IgD-negative memory B cell (primary cell): ENCODE measurements at regions not wholly inside any gene's neighbourhood (a gene's known extent, or its start where the extent isn't known, plus 50 kb on each side); places are given as distances from the start of the nearest gene placed in this dataset.
"Not testable (repeated sequence)": the region's sequence is repeated elsewhere in the genome, so short reads cannot be mapped to it uniquely, and the experiment has no call there.

Source experiments
- H3K27ac Mint-ChIP-seq, 3 donors: one replicate each; pipeline ENCODE4 v1.8.0; 2020 to 2022; ENCODE audit warnings: mild to moderate bottlenecking in 3 of 3, mixed read lengths in 3 of 3, moderate library complexity in 1 of 3
- H3K27me3 Mint-ChIP-seq: one replicate; pipeline ENCODE4 v1.8.0; 2021; ENCODE audit warnings: mixed read lengths
- H3K36me3 Mint-ChIP-seq: one replicate; pipeline ENCODE4 v1.8.0; 2020; ENCODE audit warnings: mild to moderate bottlenecking, mixed read lengths
- H3K4me1 Mint-ChIP-seq, 3 donors: one replicate each; pipeline ENCODE4 v1.8.0; 2020 to 2022; ENCODE audit warnings: mixed read lengths in 3 of 3, mild to moderate bottlenecking in 1 of 3
- H3K4me3 Mint-ChIP-seq, 4 donors: one replicate each; pipeline ENCODE4 v1.8.0; 2020 to 2022; ENCODE audit warnings: mild to moderate bottlenecking in 4 of 4, mixed read lengths in 4 of 4, moderate library complexity in 3 of 4
- H3K9me3 Mint-ChIP-seq, 3 donors: one replicate each; pipeline ENCODE4 v1.8.0; 2020 to 2021; ENCODE audit warnings: mixed read lengths in 3 of 3, mild to moderate bottlenecking in 1 of 3

DNA sequence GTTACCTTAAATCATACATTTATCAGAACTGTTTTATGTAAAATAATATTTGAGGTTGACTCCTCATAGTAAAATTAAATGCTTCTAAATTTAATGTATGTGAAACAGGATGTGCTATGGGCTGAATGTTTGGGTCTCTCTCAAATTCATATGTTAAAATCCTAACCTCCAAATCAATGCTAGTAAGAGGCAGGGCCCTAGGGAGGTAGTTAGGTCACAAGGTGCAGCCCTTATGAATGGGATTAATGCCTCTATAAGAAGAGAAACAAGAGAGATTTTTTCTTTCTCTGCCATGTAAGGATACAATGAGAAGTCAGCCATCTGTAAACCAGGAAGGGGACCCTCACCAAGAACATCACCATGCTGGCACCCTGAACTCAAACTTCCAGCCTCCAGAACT is 67.2 kb upstream of the ETAA1 start:
- H3K36me3 Mint-ChIP-seq, result no peaks in the 10 kb centered on the region
- no peaks in the 10 kb centered on the region for H3K9me3 Mint-ChIP-seq
- no peak overlapping the region for H3K4me3 Mint-ChIP-seq
- H3K27ac Mint-ChIP-seq, result no peak overlapping the region
- H3K4me1 Mint-ChIP-seq, result no peaks in the 10 kb centered on the region
- H3K27me3 Mint-ChIP-seq, result peaks cover 3% of the 10 kb centered on the region

DNA sequence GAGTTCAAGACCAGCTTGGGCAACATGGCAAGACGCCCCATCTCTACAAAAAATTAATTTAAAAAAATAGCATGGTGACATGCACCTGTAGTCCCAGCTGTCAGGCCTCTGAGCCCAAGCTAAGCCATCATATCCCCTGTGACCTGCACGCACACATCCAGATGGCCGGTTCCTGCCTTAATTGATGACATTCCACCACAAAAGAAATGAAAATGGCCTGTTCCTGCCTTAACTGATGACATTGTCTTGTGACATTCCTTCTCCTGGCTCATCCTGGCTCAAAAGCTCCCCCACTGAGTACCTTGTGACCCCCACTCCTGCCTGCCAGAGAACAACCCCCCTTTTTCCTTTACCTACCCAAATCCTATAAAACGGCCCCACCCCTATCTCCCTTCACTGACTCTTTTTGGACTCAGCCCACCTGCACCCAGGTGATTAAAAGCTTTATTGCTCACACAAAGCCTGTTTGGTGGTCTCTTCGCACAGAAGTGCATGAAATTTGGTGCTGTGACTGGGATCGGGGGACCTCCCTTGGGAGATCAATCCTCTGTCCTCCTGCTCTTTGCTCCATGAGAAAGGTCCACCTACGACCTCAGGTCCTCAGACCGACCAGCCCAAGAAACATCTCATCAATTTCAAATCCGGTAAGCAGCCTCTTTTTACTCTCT is 65.6 kb upstream of the ETAA1 start:
- not testable (repeated sequence) for H3K36me3 Mint-ChIP-seq, H3K27me3 Mint-ChIP-seq, H3K27ac Mint-ChIP-seq, H3K4me1 Mint-ChIP-seq, H3K9me3 Mint-ChIP-seq, H3K4me3 Mint-ChIP-seq

DNA sequence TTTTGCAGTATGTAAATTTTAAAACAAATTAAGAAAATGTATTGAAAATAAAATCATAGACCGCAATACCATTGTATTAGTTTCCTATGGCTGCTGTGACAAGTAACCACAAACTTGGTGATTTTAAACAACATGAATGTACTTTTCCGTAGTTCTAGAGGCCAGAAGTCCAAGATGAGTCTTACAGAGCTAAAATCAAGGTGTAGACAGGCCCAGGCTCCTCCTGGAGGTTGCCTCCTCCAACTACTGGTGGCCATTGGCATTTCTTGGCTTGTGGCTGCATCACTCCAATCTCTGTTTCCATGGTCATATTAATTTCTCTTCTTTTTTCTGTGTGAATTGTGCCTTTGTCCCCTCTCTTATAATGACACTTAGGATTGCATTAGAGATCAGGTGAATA is 59.2 kb upstream of the ETAA1 start:
- H3K36me3 Mint-ChIP-seq, result no peaks in the 10 kb centered on the region
- peaks cover 4% of the 10 kb centered on the region for H3K27me3 Mint-ChIP-seq
- no peaks in the 10 kb centered on the region for H3K4me1 Mint-ChIP-seq
- peaks cover 0 to 2% (median 0%) of the 10 kb centered on the region in 3 donors for H3K9me3 Mint-ChIP-seq
- H3K4me3 Mint-ChIP-seq, result no peak overlapping the region
- no peak overlapping the region for H3K27ac Mint-ChIP-seq

DNA sequence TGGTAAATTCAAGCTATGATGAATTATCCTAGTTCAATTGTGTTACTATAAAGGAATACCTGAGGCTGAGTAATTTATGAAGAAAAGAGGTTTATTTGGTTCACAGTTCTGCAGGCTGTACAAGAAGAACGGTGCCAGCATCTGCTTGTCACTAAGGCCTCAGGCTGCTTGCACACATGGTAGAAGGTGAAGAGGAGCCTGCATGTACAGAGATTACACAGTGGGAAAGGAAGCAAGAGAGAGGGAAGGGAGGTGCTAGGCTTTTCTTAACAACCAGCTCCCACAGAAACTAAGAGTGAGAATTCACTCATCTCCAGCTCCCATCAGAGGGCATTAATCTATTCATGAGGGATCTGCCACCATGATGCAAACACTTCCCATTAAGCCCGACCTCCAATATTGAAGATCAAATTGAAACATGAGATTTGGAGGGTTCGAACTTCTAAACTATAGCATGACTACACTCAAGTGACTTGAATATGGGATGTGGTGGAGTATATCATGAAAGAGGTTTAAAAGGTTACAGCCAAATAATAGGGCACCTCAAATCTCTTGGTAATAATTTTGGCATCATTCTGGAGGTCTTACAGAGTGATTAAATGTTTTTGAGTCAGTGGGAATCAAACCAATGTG is 58.4 kb upstream of the ETAA1 start:
- no peaks in the 10 kb centered on the region for H3K4me1 Mint-ChIP-seq
- H3K27me3 Mint-ChIP-seq, result peaks cover 2% of the 10 kb centered on the region
- H3K27ac Mint-ChIP-seq, result no peak overlapping the region
- peaks cover 0 to 2% (median 0%) of the 10 kb centered on the region in 3 donors for H3K9me3 Mint-ChIP-seq
- H3K36me3 Mint-ChIP-seq, result no peaks in the 10 kb centered on the region
- no peak overlapping the region for H3K4me3 Mint-ChIP-seq

DNA sequence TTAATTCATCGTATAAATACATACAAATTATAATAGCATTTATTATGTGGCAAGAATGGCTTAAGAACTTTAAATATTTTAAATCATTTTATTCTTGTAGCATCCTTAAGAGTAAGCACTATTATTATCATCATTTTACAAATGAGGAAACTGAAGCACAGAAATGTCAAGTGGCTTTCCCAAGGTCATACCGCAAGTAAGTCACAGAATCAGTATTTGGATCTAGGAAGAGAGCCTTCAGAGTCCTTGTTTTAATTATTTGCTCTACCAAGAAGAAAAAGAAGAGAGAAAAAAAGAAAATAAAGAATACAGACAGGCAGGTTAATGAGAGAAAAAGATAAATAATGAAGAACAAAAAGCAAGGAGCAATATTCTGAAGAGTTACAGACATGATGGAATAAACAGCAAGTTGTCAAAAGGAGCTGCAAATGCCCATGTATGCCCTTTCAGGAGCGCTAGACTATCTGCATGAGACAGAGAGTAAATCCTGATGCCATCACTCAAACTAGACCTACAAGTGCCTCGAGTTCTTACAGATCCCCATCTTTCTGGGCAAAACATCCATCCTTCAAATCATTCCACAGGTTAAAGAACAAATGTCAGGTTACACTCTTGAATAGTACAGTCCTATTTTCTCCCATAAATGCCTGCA is 57.8 kb upstream of the ETAA1 start:
- Mint-ChIP-seq H3K27me3 (peaks cover 2% of the 10 kb centered on the region), H3K27ac (no peak overlapping the region), H3K9me3 (peaks cover 0 to 2% (median 0%) of the 10 kb centered on the region in 3 donors), H3K4me1 (no peaks in the 10 kb centered on the region), H3K36me3 (no peaks in the 10 kb centered on the region), H3K4me3 (no peak overlapping the region)

DNA sequence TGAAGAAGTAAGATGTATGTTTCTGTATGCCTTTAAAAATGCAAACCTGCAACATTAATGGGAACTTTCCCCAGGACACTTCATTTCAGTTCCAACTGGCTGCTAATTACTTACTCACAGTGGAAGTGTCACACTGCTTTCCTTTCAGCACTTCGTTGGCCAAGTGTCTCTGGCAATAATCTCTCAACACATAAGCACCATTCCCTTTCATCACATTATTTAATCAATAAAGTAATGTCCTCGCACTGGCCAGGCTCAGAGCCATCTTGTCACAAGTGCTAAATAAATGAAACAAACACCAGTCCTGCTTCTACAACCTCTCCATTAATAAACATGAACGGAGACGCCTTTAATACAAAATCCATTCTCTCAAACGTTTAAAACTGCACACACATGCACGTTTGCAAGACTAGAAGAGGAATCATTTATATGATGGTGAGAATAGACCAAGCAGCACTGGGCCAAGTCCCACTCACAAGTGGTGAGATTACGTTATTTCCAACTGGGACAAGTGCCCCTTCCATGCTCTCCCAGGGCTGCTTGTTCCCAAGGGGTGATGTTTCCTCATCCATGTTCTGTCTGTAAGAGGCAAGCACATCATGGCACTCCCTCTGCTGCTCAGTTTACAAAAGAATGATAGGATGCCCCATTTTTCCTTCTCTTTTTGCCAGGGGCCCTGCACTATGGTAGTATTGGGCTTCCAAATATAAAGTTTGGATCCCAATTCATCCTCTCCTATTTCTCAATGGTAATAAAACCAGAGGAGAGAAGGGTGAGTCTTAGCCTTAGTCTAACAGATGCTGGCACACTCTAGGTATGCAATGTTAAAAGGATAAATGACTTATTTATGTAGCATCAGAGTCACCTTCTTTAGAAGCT is 56.8 kb upstream of the ETAA1 start:
- Mint-ChIP-seq H3K36me3 (no peaks in the 10 kb centered on the region), H3K4me3 (no peak overlapping the region), H3K9me3 (peaks cover 0 to 2% (median 0%) of the 10 kb centered on the region in 3 donors), H3K27ac (no peak overlapping the region), H3K4me1 (no peaks in the 10 kb centered on the region), H3K27me3 (peaks cover 2% of the 10 kb centered on the region)

DNA sequence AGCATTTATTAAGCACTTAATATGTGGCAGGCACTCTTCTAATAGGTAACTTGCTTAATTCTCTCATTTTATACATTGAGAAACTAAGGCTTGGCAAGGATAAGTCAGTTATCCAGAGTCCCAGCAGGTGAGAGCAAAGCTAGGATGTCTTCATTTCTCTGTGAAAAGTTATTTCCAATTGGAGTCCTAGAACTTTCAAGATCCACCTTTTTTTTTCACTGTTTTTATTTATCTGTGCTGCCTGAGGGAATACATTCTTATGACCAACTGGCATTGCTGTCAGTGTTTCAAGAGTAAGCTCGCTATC is 56.2 kb upstream of the ETAA1 start:
- H3K4me1 Mint-ChIP-seq, result no peaks in the 10 kb centered on the region
- H3K4me3 Mint-ChIP-seq, result no peak overlapping the region
- peaks cover 0 to 2% (median 0%) of the 10 kb centered on the region in 3 donors for H3K9me3 Mint-ChIP-seq
- peaks cover 2% of the 10 kb centered on the region for H3K27me3 Mint-ChIP-seq
- H3K27ac Mint-ChIP-seq, result no peak overlapping the region
- no peaks in the 10 kb centered on the region for H3K36me3 Mint-ChIP-seq

DNA sequence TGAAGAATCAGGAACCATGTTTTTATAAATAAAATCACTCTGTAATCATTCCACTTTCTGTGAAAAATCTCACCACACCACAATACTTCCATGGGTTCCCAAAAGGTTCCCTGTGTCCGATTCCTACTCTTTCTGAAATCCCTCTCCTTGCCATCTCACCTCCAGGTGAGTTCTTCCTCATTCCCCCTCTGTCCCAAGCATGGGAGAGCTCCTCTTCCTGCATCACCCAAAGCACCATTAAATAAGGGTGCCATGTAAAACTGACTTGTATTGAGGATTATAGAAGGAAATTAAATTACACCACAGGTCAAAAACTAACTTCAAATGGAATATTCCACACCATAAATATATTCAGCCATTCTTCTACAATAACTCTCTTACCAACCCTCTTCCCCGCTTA is 55.8 kb upstream of the ETAA1 start:
- H3K36me3 Mint-ChIP-seq, result no peaks in the 10 kb centered on the region

DNA sequence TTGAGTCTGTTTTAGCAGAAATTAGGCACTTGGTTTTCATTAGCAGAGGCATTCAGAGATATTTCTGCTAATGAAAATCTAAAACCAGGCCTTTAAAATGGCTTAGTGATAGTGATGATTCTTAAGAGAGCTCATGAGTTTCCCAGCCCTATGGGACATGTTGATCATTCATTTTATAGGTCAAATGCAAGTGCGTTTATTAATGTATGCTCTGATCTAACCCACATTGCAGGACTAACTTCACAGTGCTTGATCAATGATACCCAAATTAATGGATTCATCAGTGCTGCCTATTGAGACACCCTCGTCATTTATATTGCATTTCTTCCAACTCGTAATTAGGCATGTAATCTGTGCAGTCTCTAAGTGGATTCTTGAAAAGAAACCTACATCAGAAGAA is 54.7 kb upstream of the ETAA1 start:
- Mint-ChIP-seq H3K4me1 (no peaks in the 10 kb centered on the region), H3K9me3 (peaks cover 0 to 2% (median under 1%) of the 10 kb centered on the region in 3 donors), H3K4me3 (no peak overlapping the region), H3K27ac (no peak overlapping the region), H3K27me3 (peaks cover 2% of the 10 kb centered on the region), H3K36me3 (no peaks in the 10 kb centered on the region)

More for the DNA sequence above, 55.8 kb upstream of the ETAA1 start:
- Mint-ChIP-seq H3K4me3 (no peak overlapping the region), H3K9me3 (peaks cover 0 to 2% (median 0%) of the 10 kb centered on the region in 3 donors), H3K27ac (no peak overlapping the region), H3K27me3 (peaks cover 2% of the 10 kb centered on the region), H3K4me1 (no peaks in the 10 kb centered on the region)

DNA sequence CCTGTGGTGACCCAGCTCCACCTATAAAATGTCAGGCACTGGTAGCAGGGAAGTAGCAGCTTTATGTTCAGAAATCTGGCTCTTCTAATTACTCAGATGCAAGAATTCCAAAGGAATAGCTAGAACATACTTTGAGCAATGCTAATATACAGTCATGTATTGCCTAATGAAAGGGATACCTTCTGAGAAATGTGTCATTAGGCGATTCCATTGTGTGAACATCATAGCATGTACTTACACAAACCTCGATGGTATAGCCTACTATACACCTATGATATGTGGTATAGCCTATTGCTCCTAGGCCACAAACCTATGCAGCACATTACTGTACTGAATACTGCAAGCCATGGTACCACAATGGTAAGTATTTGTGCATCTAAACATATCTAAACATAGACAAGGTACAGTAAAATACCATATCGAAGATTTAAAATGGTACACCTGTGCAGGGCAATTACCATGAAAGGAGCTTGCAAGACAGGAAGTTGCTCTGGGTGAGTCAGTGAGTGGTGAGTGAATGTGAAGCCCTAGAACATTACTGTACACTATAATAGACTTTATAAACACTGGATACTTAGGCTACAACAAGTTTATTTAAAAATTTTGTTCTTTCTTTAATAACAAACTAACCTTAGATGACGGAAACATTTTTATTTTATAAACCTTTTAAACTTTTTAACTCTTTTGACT is 50.3 kb upstream of the ETAA1 start:
- peaks cover 0 to 12% (median 2%) of the 10 kb centered on the region in 3 donors for H3K9me3 Mint-ChIP-seq
- H3K27me3 Mint-ChIP-seq, result peaks cover 1% of the 10 kb centered on the region
- no peaks in the 10 kb centered on the region for H3K4me1 Mint-ChIP-seq
- H3K4me3 Mint-ChIP-seq, result no peak overlapping the region
- H3K27ac Mint-ChIP-seq, result no peak overlapping the region
- H3K36me3 Mint-ChIP-seq, result no peaks in the 10 kb centered on the region
